Stimulated activated CD4-positive, alpha-beta T cell treated with anti-CD3 and anti-CD28 coated beads, Interleukin-4, amount 100 ng/mL, for 1 hour (primary cell): ENCODE measurements at regions not wholly inside any gene's neighbourhood (a gene's known extent, or its start where the extent isn't known, plus 50 kb on each side); places are given as distances from the start of the nearest gene placed in this dataset.

Source experiments
- DNase-seq: peaks from one replicate; pipeline ENCODE4 v3.0.0-alpha.2; 2020

DNA sequence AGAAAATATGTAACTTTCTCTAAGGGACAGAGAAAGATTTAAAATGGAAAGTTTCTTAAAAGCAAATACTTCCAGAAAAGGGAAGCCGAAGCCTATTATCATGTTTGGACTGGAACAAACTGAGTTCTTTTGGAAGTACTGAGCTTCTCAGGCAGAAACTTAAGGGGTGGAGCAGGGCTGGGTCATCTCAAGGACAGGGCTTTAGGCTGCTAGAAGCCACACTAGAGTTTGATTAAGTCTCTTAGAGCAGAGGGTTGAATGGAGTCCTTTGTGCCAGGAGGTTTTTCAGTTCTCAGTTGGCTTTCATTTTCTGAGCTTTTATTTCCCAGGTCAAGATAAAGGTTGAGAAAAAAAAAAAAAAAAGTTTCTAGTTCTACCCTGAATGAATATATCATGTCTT lies 432.7 kb downstream of the SLITRK5 start:
- DNase-seq: no peak

- no peak for DNase-seq
Observed at GRCh38 chr13:88104576-88104975, 433.4 kb downstream of the SLITRK5 start.

DNA sequence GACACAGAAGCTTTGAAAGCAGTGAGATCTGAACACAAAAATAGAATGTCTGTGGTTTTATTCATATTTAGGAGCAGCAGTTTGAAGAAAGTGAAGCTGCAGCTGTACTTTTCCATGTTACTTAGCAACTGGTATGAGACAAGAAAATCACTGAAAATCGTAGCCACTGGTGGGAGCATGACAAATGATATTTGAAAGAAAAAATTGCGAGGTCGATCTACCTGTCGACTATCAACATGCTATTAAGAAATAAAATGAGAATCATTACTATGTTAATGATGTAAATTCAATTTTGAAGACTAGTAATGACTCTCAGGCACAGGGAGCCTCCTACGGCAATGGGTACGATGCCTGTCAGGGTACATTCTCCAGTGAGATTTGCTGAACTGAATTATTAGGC lies 436.4 kb downstream of the SLITRK5 start:
- DNase-seq: no peak

DNA sequence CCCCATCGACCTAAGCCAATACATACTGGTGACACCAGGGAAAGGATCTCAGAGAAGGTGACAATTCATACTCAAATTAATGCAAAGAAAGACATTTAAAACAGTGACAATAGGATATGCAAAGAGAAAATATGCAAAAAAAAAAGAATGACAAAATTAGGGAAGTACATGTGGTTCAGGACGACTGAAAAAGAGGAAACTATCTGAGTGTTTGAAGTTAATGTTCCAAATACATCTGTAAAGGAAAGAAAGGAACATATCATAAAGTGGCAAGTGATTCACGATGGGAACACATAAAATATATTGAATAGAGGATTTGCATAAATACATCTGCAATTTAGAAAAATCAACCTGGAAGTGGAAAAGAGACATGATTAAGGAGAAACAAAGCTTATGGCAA lies 441.4 kb downstream of the SLITRK5 start:
- DNase-seq: no peak

- no peak for DNase-seq
Observed at GRCh38 chr13:88115976-88116375, 444.8 kb downstream of the SLITRK5 start.

GRCh38 chr13:88118952-88119351 lies 447.8 kb downstream of the SLITRK5 start:
- DNase-seq: no peak

GRCh38 chr13:88124142-88124541 lies 453.0 kb downstream of the SLITRK5 start:
- DNase-seq: no peak

GRCh38 chr13:88125055-88125454 lies 453.9 kb downstream of the SLITRK5 start:
- no peak for DNase-seq

DNA sequence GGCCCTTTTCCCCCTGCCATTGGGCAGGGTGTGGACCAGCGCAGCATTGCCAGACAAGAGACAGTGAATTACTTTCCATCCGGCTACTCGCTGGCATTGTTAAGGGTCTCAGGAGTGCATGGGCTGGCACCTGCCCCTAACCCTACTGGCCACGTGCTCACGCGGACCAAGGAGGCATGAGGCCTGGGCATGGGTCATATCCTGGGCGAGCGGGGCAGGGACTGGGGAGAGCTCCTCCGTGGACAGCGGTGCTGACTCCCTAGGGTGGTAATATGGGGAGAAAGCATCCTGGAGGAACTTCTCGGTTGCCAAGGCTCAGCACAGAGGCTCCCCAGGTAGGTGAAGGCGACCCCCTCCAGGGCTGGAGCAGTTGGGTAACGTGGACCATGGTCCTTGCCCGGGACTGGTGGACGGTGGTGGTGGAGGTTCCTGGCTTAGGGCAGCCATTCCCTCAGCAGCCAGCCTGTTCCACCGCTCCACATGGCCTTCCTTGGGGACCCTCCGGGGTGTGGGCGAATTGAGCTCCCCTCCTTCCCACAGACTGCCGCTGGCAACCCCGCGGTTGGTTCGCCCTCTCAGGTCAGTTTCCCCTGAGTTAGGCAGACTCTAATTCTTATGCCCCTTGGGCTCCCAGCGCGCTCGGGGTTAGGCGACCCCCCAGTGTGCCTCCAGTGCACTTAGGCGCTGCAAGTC lies 465.1 kb downstream of the SLITRK5 start:
- DNase-seq: no peak

DNA sequence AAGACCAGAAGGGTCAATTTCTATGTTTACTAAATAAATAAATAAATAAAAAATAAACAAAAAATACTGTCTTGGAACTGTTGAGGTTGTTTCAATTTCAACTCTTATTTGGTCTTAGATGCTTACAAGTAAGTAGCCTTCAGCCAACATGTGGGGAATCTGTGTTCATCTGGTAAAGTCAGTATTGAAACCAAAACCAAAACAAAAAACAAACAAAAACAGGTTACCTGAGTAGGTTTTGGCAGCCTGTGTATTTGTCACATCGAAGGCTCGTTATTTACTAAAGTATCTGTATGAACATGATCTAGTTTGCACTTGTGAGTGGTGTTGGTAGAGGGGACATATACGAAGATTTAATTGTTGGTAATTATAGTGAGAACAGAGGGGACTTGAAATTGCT lies 471.5 kb downstream of the SLITRK5 start:
- no peak for DNase-seq

- no peak for DNase-seq
Observed at GRCh38 chr13:88144580-88144979, 473.4 kb downstream of the SLITRK5 start.

DNA sequence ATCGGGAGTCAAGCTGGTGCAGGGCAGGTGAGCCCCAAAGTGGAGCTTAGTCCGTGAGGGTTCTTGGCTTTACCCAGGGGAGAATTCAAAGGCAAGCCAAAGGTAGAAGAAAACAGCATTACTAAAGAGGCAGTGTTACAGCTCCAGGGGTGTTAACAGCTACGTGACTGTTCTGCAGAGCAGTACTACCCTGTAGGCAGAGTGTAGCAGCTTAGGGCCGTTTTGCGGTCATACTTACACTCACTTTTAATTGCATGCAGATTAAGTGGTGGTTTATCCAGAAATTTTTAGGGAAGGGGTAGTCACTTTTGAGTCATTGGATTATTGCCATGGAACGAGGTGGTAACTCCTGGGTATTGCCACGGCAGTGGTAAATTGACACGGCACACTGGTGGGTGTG lies 482.2 kb downstream of the SLITRK5 start:
- no peak for DNase-seq

DNA sequence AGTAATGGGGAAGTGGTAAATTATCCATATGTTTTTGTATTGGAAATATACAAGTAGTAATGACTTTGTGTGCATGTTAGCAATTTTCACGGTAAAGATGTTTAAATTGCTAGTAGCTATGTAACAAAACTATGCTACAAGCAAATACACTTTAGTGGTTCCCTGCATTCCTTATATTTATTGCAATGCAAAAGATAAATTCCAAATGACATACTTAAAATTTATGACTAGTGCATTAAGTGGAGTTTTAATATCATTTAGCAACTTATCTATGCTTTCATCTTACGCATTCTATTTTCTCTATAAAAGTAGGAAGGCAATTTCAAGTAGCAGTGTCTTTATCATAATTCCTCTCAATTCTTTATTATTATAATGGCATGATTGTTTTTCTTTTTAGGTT lies 482.8 kb downstream of the SLITRK5 start:
- no peak for DNase-seq

- no peak for DNase-seq
Observed at GRCh38 chr13:88162076-88162702, 491.0 kb downstream of the SLITRK5 start.

DNA sequence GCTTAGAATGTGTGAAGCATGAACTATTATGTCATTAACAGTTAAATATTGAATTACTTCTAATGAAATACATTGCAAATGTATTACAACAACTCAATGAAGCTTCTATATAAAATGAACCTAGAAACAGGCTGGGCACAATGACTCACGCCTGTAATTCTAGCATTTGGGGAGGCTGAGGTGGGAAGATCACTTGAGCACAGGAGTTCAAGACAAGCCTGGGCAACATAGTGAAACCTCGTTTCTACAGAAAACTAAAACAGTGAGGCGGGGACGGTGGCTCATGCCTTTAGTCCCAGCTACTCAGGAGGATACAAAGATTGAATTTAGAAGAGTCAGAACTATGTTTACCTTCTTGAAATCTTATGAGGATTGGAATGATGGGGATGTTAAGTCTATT lies 505.1 kb downstream of the SLITRK5 start:
- no peak for DNase-seq

DNA sequence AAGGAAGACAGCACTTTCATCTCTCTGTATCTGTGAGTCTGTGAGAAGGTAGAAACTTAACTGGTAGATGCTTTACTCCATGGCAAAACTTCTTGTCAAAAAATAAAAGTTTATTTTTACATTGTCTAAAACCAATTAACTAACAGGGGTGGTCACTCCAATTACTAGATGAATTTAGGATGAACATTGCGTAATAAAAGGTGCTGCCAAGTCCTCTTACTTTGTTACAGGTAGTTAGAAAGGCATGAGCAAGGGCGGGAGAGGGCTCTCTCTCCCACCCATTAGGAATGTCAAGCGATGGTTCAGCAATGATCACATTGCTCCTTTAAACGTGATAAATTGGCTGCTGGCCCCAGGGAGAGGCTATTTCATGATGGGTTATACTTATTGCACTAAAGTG lies 512.3 kb downstream of the SLITRK5 start:
- DNase-seq: no peak

GRCh38 chr13:88188986-88189385 lies 517.8 kb downstream of the SLITRK5 start:
- no peak for DNase-seq

GRCh38 chr13:88189728-88190127 lies 518.6 kb downstream of the SLITRK5 start:
- no peak for DNase-seq

GRCh38 chr13:88196106-88196505 lies 524.9 kb downstream of the SLITRK5 start:
- DNase-seq: no peak

GRCh38 chr13:88217372-88217771 lies 546.2 kb downstream of the SLITRK5 start:
- no peak for DNase-seq

GRCh38 chr13:88217883-88218282 lies 546.7 kb downstream of the SLITRK5 start:
- DNase-seq: no peak

DNA sequence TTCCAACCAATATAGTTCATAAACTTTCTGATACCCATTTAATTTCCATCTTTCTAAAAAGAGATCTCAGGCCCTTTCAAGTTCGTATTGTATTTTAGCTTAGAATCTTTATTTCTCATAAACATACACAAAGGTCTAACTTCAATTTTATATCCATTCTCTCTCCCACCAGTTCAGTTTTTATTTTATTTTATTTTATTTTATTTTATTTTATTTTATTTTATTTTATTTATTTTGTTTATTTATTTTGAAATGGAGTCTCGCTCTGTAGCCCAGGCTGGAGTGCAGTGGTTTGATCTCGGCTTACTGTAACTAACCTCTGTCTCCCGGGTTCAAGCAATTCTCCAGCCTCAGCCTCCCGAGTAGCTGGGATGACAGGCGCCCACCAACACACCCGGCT lies 552.8 kb downstream of the SLITRK5 start:
- no peak for DNase-seq

DNA sequence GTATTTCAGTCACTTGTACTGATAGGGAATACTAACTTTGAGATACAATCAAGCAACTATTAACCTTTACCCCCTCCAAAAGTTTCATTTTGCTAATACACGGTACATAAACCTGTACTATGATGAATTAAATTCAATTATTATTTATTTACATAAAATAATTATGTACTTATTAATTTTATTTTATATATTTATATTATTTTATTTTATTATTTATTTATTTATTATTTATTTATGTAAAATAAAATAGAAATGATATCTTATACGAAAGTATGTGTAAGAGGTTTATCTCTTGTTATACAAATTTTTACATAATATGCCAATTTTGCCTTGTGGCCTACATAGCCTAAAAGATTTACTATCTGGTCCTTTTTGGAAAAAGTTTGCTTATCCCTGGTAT lies 564.3 kb downstream of the SLITRK5 start:
- no peak for DNase-seq

- DNase-seq: no peak
Observed at GRCh38 chr13:88246239-88246638, 575.1 kb downstream of the SLITRK5 start.

GRCh38 chr13:88248393-88248792 lies 577.2 kb downstream of the SLITRK5 start:
- DNase-seq: no peak
